ENCODE measurements at regions not wholly inside any gene's neighbourhood (a gene's known extent, or its start where the extent isn't known, plus 50 kb on each side); places are given as distances from the start of the nearest gene placed in this dataset.

- TF ChIP-seq CTCF (IDR thresholded peaks at IDR 0.05) (no peak), POLR2A (IDR thresholded peaks at IDR 0.05) (no peak)
These were observed 488.5 kb upstream of the ANKRD30A start for GRCh38 chr10:36636879-36637278.

Measured in Peyer's patch (tissue), 4 donors.